WERI-Rb-1 (cell line): ENCODE measurements at regions not wholly inside any gene's neighbourhood (a gene's known extent, or its start where the extent isn't known, plus 50 kb on each side); places are given as distances from the start of the nearest gene placed in this dataset.
"Not testable (repeated sequence)": the region's sequence is repeated elsewhere in the genome, so short reads cannot be mapped to it uniquely, and the experiment has no call there.

ENCODE experiments used
- DNase-seq: peaks from one replicate; pipeline ENCODE4 v3.0.0-alpha.2; 2020
- H3K27ac ChIP-seq: fragments of 250-450 bp; sonication (Bioruptor Pico); 2 replicates; pipeline ENCODE4 v1.5.1; 2020; ENCODE audit warnings: mild to moderate bottlenecking, moderate library complexity
- H3K27me3 ChIP-seq: fragments of 250-450 bp; sonication (Bioruptor Pico); 2 replicates; pipeline ENCODE4 v1.5.1; 2021; ENCODE audit warnings: mild to moderate bottlenecking, low read depth, moderate library complexity; ENCODE audit not compliant: insufficient read depth, severe bottlenecking
- H3K36me3 ChIP-seq: fragments of 250-450 bp; sonication (Bioruptor Pico); 2 replicates; pipeline ENCODE4 v1.5.1; 2020; ENCODE audit warnings: mild to moderate bottlenecking, moderate library complexity
- H3K4me3 ChIP-seq: 2 replicates; pipeline ENCODE4 v1.5.1; 2011; ENCODE audit warnings: low read depth, mild to moderate bottlenecking, control low read depth, low read length
- H3K9me3 ChIP-seq: fragments of 250-450 bp; sonication (Bioruptor Pico); 2 replicates; pipeline ENCODE4 v1.5.1; 2021; ENCODE audit warnings: mild to moderate bottlenecking, moderate library complexity; ENCODE audit not compliant: severe bottlenecking
- TF ChIP-seq, protein P1 (sequence below): IDR thresholded peaks from 2 replicates; pipeline ENCODE4 v1.5.1; 2011; ENCODE audit warnings: low read depth, mild to moderate bottlenecking, control low read depth, inconsistent platforms, low read length

DNA sequence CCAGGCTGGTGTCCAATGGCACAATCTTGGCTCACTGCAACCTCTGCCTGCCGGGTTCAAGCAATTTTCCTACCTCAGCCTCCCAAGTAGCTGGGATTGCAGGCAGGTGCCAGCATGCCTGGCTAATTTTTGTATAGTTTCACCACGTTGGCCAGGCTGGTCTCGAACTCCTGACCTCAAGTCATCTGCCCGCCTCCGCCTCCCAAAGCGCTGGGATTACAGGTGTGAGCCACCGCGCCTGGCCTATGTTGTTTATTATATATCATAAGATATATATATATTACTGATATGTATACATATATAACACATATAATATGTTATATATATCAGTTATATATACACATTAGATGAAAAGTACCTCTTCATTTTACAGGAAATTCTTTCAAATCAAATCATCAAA, 914.7 kb downstream of the FOXD4L5 start:
- not testable (repeated sequence) for H3K36me3 ChIP-seq, H3K27me3 ChIP-seq, H3K27ac ChIP-seq, H3K9me3 ChIP-seq, DNase-seq, H3K4me3 ChIP-seq

DNA sequence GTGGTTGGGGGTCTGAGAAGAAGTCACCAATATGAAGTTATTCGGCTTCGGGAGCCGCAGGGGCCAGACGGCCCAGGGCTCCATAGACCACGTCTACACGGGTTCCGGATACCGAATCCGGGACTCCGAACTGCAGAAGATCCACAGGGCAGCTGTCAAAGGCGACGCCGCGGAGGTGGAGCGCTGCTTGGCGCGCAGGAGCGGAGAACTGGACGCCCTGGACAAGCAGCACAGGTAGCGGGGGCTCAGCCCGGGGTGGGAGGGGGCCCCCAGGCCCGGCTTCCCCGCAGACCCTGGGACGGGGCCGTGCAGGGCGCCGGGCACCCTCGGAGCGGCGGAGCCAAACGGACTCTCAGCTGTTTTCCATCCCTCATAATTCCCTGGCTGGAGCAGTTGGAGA, 915.4 kb downstream of the FOXD4L5 start:
- H3K9me3 ChIP-seq, H3K27me3 ChIP-seq, H3K27ac ChIP-seq, H3K4me3 ChIP-seq, H3K36me3 ChIP-seq: not testable (repeated sequence)
- peak; percentile 5 for DNase-seq

DNA sequence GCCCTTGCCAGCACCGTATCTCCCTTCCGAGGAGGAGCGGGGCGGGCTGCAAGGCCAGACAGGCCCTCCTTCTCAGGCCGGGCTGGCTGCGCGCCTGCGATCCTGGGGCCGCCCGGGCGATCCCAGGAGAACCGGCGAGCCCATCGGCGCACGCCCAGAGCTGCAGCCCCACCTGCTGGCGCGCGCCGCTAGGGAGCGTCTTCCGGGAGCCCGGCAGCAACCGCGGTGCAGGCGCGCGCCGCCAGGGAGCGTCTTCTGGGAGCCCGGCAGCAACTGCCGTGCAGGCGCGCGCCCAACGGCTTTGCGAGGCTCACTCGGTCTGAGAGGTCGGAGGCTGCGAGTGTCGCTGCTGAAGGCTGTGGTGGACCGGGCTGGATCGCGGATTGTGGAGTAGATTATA, 915.9 kb downstream of the FOXD4L5 start:
- H3K27ac ChIP-seq, H3K4me3 ChIP-seq, H3K9me3 ChIP-seq, H3K36me3 ChIP-seq, H3K27me3 ChIP-seq: not testable (repeated sequence)
- TF ChIP-seq, protein P1, sequence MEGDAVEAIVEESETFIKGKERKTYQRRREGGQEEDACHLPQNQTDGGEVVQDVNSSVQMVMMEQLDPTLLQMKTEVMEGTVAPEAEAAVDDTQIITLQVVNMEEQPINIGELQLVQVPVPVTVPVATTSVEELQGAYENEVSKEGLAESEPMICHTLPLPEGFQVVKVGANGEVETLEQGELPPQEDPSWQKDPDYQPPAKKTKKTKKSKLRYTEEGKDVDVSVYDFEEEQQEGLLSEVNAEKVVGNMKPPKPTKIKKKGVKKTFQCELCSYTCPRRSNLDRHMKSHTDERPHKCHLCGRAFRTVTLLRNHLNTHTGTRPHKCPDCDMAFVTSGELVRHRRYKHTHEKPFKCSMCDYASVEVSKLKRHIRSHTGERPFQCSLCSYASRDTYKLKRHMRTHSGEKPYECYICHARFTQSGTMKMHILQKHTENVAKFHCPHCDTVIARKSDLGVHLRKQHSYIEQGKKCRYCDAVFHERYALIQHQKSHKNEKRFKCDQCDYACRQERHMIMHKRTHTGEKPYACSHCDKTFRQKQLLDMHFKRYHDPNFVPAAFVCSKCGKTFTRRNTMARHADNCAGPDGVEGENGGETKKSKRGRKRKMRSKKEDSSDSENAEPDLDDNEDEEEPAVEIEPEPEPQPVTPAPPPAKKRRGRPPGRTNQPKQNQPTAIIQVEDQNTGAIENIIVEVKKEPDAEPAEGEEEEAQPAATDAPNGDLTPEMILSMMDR: peak; percentile 37; the same call in 1 of the 2 replicates
- peak; percentile 90 for DNase-seq

DNA sequence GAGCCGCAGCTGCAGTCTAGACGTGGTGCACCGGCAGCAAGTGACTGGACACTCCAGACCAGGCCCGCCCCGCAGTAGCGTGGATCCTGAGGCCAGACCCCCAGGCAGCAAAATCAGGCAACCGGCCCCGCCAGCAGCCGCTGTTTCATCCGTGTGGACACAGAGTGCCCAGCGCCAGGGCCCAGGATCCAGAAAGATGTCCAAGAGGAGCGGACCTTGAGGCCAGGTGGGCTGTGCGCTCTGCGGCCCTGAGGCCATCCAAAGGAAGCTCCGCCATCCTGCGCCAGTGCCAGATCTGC, 916.4 kb downstream of the FOXD4L5 start:
- not testable (repeated sequence) for H3K36me3 ChIP-seq, H3K9me3 ChIP-seq, DNase-seq, H3K27me3 ChIP-seq, H3K27ac ChIP-seq
- peak overlapping the region; percentile 31 for H3K4me3 ChIP-seq

DNA sequence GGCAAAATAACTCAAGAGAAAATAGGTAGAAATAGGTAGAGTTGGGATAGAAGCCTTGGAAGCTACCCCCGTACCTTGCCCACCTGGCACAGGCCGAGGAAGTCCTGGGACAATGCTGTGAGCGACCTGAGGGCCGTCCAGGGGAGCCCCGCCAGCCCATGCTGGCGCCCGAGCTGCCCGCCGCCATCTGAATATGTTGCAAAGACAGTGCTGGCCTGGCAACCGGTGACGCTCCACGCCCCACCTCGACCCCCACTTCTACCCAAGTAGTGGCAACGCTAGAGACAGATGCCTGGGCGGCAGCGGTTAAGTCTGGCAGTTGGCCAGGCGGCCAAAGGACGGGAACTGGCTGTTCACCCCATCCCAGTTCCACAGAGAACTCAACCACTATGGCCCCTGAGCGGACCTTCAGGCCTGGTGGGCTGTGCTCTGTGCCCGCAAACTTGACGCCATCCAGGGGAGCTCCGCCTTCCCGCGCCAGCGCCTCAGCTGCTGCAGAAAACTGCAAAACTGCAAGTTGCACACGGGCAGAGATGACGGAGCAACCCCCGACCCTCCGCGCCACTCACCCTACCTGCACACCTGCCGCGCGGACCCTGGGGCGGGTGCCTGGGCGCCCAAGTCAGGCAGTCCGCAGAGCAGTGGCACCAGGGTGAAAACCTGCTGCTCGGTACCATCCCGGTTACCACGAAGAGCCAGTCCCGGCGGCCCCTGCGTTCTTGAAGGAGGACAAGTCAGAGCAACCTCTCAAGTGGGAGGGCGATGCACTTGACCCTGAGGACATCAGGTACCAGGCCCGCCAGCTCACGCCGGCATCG, 917.0 kb downstream of the FOXD4L5 start:
- H3K27ac ChIP-seq: not testable (repeated sequence)

More for the DNA sequence above, 917.0 kb downstream of the FOXD4L5 start:
- H3K9me3 ChIP-seq, H3K36me3 ChIP-seq, H3K27me3 ChIP-seq: not testable (repeated sequence)
- peak overlapping the region; percentile 31 for H3K4me3 ChIP-seq
- peak; percentile 13 for DNase-seq
